ENCODE measurements at regions not wholly inside any gene's neighbourhood (a gene's known extent, or its start where the extent isn't known, plus 50 kb on each side); places are given as distances from the start of the nearest gene placed in this dataset.
"Not testable (repeated sequence)": the region's sequence is repeated elsewhere in the genome, so short reads cannot be mapped to it uniquely, and the experiment has no call there.

GRCh38 chr3:20990896-20991295 is 760.1 kb downstream of the ZNF385D start:
- H3K36me3 ChIP-seq (ENCODE audit: control insufficient read depth in 2 of 2, insufficient read depth in 1 of 2, low read length in 2 of 2): no peaks in the 10 kb centered on the region
- CTCF ChIA-PET: interaction anchor here (0.9 kb wide), 1 partner anchor 25 kb away, joined by 3 read pairs; no protein-coding TSS in a partner anchor
- no peak overlapping the region for H3K27ac ChIP-seq (ENCODE audit: extremely low read depth, low read depth, low read length)
- no peak for TF ChIP-seq ZNF266 (tag by site-specific recombination; IDR thresholded peaks at IDR 0.05; ENCODE audit: low read depth)
- no peak for TF ChIP-seq ZNF600 (tag by site-specific recombination; IDR thresholded peaks at IDR 0.05)
- TF ChIP-seq ZNF629 (tag by site-specific recombination; IDR thresholded peaks at IDR 0.05): no peak
- no peak for TF ChIP-seq ZNF202 (tag by site-specific recombination; IDR thresholded peaks at IDR 0.05; ENCODE audit: borderline replicate concordance)
- TF ChIP-seq ZXDB (tag by site-specific recombination; IDR thresholded peaks at IDR 0.05): no peak
- no peak for TF ChIP-seq SP7 (tag by site-specific recombination; IDR thresholded peaks at IDR 0.05)
- TF ChIP-seq FEZF1 (tag by site-specific recombination; IDR thresholded peaks at IDR 0.05): no peak
- no peak for TF ChIP-seq KLF7 (tag by site-specific recombination; IDR thresholded peaks at IDR 0.05; ENCODE audit: borderline replicate concordance)
- TF ChIP-seq SALL2 (tag by site-specific recombination; IDR thresholded peaks at IDR 0.05; ENCODE audit: borderline replicate concordance): no peak
- TF ChIP-seq ZBTB11 (tag by site-specific recombination; conservative IDR thresholded peaks at IDR 0.05; ENCODE audit: low read depth): no peak
- no peak for TF ChIP-seq GLI2 (tag by site-specific recombination; IDR thresholded peaks at IDR 0.05; ENCODE audit: borderline replicate concordance, low read depth)
- TF ChIP-seq ZNF626 (tag by site-specific recombination; IDR thresholded peaks at IDR 0.05): no peak
- TF ChIP-seq ZNF768 (tag by site-specific recombination; IDR thresholded peaks at IDR 0.05): no peak
- POLR2A ChIA-PET: no interaction called here
- no peaks in the 10 kb centered on the region for H3K9me3 ChIP-seq (ENCODE audit: control insufficient read depth, insufficient read depth, low read depth, low read length)
- H3K4me3 ChIP-seq (ENCODE audit: low read depth, low read length): no peak overlapping the region
- no peaks in the 10 kb centered on the region for H3K4me1 ChIP-seq (ENCODE audit: control insufficient read depth, insufficient read depth, low read length)

- H3K36me3 ChIP-seq (ENCODE audit: control insufficient read depth in 2 of 2, insufficient read depth in 1 of 2, low read length in 2 of 2); POLR2A ChIA-PET; CTCF ChIA-PET; H3K4me1 ChIP-seq (ENCODE audit: control insufficient read depth, insufficient read depth, low read length); H3K27ac ChIP-seq (ENCODE audit: extremely low read depth, low read depth, low read length); H3K4me3 ChIP-seq (ENCODE audit: low read depth, low read length); H3K9me3 ChIP-seq (ENCODE audit: control insufficient read depth, insufficient read depth, low read depth, low read length): not testable (repeated sequence)
Observed at GRCh38 chr3:20989653-20990052, 761.4 kb downstream of the ZNF385D start.

- ChIA-PET POLR2A (no interaction called here), CTCF (interaction anchor here (0.8 kb wide), 1 partner anchor 257 kb away, joined by 4 read pairs; no protein-coding TSS in a partner anchor)
- H3K4me3 ChIP-seq (ENCODE audit: low read depth, low read length): no peak overlapping the region
- TF ChIP-seq ZNF26 (tag by site-specific recombination; IDR thresholded peaks at IDR 0.05): no peak
- H3K36me3 ChIP-seq (ENCODE audit: control insufficient read depth in 2 of 2, insufficient read depth in 1 of 2, low read length in 2 of 2): no peaks in the 10 kb centered on the region
- no peak overlapping the region for H3K27ac ChIP-seq (ENCODE audit: extremely low read depth, low read depth, low read length)
- H3K4me1 ChIP-seq (ENCODE audit: control insufficient read depth, insufficient read depth, low read length): no peaks in the 10 kb centered on the region
- H3K9me3 ChIP-seq (ENCODE audit: control insufficient read depth, insufficient read depth, low read depth, low read length): no peaks in the 10 kb centered on the region
Observed at GRCh38 chr3:20984594-20985205, 766.3 kb downstream of the ZNF385D start.
